ENCODE measurements at regions not wholly inside any gene's neighbourhood (a gene's known extent, or its start where the extent isn't known, plus 50 kb on each side); places are given as distances from the start of the nearest gene placed in this dataset.

GRCh38 chr6:128605961-128606360, 85.6 kb upstream of the PTPRK start:
- Histone ChIP-seq H3K36me3 (ENCODE audit: insufficient read depth, low read length, poor library complexity, severe bottlenecking) (no peaks in the 10 kb centered on the region), H3K4me3 (ENCODE audit: low read depth, low read length, poor library complexity, severe bottlenecking) (no peak overlapping the region), H3K27me3 (replicated peaks; ENCODE audit: insufficient read depth, low read depth, low read length, poor library complexity) (no peaks in the 10 kb centered on the region), H3K4me1 (ENCODE audit: insufficient read depth, low read length, poor library complexity, severe bottlenecking) (peaks cover 4% of the 10 kb centered on the region), H3K9me3 (ENCODE audit: low read depth, low read length, poor library complexity, severe bottlenecking) (no peaks in the 10 kb centered on the region), H3K27ac (ENCODE audit: low read depth, low read length, poor library complexity, severe bottlenecking) (no peak overlapping the region)
- no peak for DNase-seq (ENCODE audit: low spot score)
- ChIA-PET POLR2A (ENCODE audit: low non-redundant PET) (no interaction called here), CTCF (no interaction called here)
- TF ChIP-seq CTCF (conservative IDR thresholded peaks at IDR 0.05; ENCODE audit: low read depth, low read length) = no peak
- TF ChIP-seq EZH2 (IDR thresholded peaks at IDR 0.05; ENCODE audit: borderline replicate concordance, low read depth, low read length, poor library complexity, severe bottlenecking) = no peak
- BruUV-seq (replicated peaks) = no TSS peak
- intact Hi-C loops (cut with micrococcal nuclease; ENCODE audit: unreplicated experiment) = no loop called here

- no TSS peak for BruUV-seq (replicated peaks)
- DNase-seq (ENCODE audit: low spot score) = no peak
- no peak overlapping the region for H3K27ac ChIP-seq (ENCODE audit: low read depth, low read length, poor library complexity, severe bottlenecking)
- H3K4me3 ChIP-seq (ENCODE audit: low read depth, low read length, poor library complexity, severe bottlenecking) = no peak overlapping the region
- TF ChIP-seq EZH2 (IDR thresholded peaks at IDR 0.05; ENCODE audit: borderline replicate concordance, low read depth, low read length, poor library complexity, severe bottlenecking) = no peak
- no peak for TF ChIP-seq CTCF (conservative IDR thresholded peaks at IDR 0.05; ENCODE audit: low read depth, low read length)
- POLR2A ChIA-PET (ENCODE audit: low non-redundant PET) = no interaction called here
- no peaks in the 10 kb centered on the region for H3K27me3 ChIP-seq (replicated peaks; ENCODE audit: insufficient read depth, low read depth, low read length, poor library complexity)
- H3K4me1 ChIP-seq (ENCODE audit: insufficient read depth, low read length, poor library complexity, severe bottlenecking) = peaks cover 28% of the 10 kb centered on the region
- intact Hi-C loops (cut with micrococcal nuclease; ENCODE audit: unreplicated experiment) = no loop called here
- CTCF ChIA-PET = no interaction called here
- no peaks in the 10 kb centered on the region for H3K9me3 ChIP-seq (ENCODE audit: low read depth, low read length, poor library complexity, severe bottlenecking)
- H3K36me3 ChIP-seq (ENCODE audit: insufficient read depth, low read length, poor library complexity, severe bottlenecking) = no peaks in the 10 kb centered on the region
Observed at GRCh38 chr6:128601060-128601459, 80.7 kb upstream of the PTPRK start.

- intact Hi-C loops (cut with micrococcal nuclease; ENCODE audit: unreplicated experiment) = no loop called here
- TF ChIP-seq CTCF (conservative IDR thresholded peaks at IDR 0.05; ENCODE audit: low read depth, low read length) (no peak), EZH2 (IDR thresholded peaks at IDR 0.05; ENCODE audit: borderline replicate concordance, low read depth, low read length, poor library complexity, severe bottlenecking) (no peak)
- BruUV-seq (replicated peaks) = no TSS peak
- peak overlapping the region; percentile 67 for H3K27ac ChIP-seq (ENCODE audit: low read depth, low read length, poor library complexity, severe bottlenecking)
- ChIA-PET CTCF (no interaction called here), POLR2A (ENCODE audit: low non-redundant PET) (no interaction called here)
- H3K27me3 ChIP-seq (replicated peaks; ENCODE audit: insufficient read depth, low read depth, low read length, poor library complexity) = no peaks in the 10 kb centered on the region
- H3K4me3 ChIP-seq (ENCODE audit: low read depth, low read length, poor library complexity, severe bottlenecking) = no peak overlapping the region
- peak; percentile 89 for DNase-seq (ENCODE audit: low spot score)
- H3K36me3 ChIP-seq (ENCODE audit: insufficient read depth, low read length, poor library complexity, severe bottlenecking) = no peaks in the 10 kb centered on the region
- no peaks in the 10 kb centered on the region for H3K9me3 ChIP-seq (ENCODE audit: low read depth, low read length, poor library complexity, severe bottlenecking)
- H3K4me1 ChIP-seq (ENCODE audit: insufficient read depth, low read length, poor library complexity, severe bottlenecking) = peaks cover 33% of the 10 kb centered on the region
Observed at GRCh38 chr6:128600397-128600951, 80.1 kb upstream of the PTPRK start.

Measured in A673 (cell line).